Osteocyte (in vitro differentiated cells): ENCODE measurements at regions not wholly inside any gene's neighbourhood (a gene's known extent, or its start where the extent isn't known, plus 50 kb on each side); places are given as distances from the start of the nearest gene placed in this dataset.

ENCODE experiments used
- DNase-seq: peaks from one replicate; pipeline ENCODE4 v3.0.0; 2021; ENCODE audit warnings: mixed read lengths; ENCODE audit not compliant: unreplicated experiment; ENCODE audit errors: extremely low spot score
- H3K27ac Mint-ChIP-seq: one replicate; pipeline ENCODE4 v1.8.0; 2021; ENCODE audit warnings: mild to moderate bottlenecking, mixed read lengths; ENCODE audit not compliant: unreplicated experiment
- H3K27me3 Mint-ChIP-seq: one replicate; pipeline ENCODE4 v1.8.0; 2021; ENCODE audit warnings: mixed read lengths; ENCODE audit not compliant: unreplicated experiment
- H3K36me3 Mint-ChIP-seq: one replicate; pipeline ENCODE4 v1.8.0; 2021; ENCODE audit warnings: mixed read lengths; ENCODE audit not compliant: unreplicated experiment
- H3K4me1 Mint-ChIP-seq: one replicate; pipeline ENCODE4 v1.8.0; 2021; ENCODE audit warnings: mixed read lengths; ENCODE audit not compliant: unreplicated experiment
- H3K4me3 Mint-ChIP-seq: one replicate; pipeline ENCODE4 v1.8.0; 2021; ENCODE audit warnings: mild to moderate bottlenecking, moderate library complexity, mixed read lengths; ENCODE audit not compliant: unreplicated experiment
- H3K9me3 Mint-ChIP-seq: one replicate; pipeline ENCODE4 v1.8.0; 2021; ENCODE audit warnings: mixed read lengths; ENCODE audit not compliant: unreplicated experiment
- CTCF ChIP-seq: fragments of 200-600 bp; sonication (generic); IDR thresholded peaks from 2 replicates; pipeline ENCODE4 v1.5.0; 2021; ENCODE audit warnings: antibody characterized with exemption, mild to moderate bottlenecking, moderate library complexity

GRCh38 chr21:19321688-19322087, 918.1 kb upstream of the TMPRSS15 start:
- no peak for DNase-seq
- Mint-ChIP-seq H3K27me3 (no peaks in the 10 kb centered on the region), H3K9me3 (peaks cover 4% of the 10 kb centered on the region), H3K4me1 (peaks cover 48% of the 10 kb centered on the region), H3K4me3 (no peak overlapping the region), H3K36me3 (peaks cover 3% of the 10 kb centered on the region), H3K27ac (peak overlapping the region; percentile 56)
- no peak for TF ChIP-seq CTCF

GRCh38 chr21:19322360-19322759, 918.8 kb upstream of the TMPRSS15 start:
- no peak for DNase-seq
- Mint-ChIP-seq H3K36me3 (peaks cover 3% of the 10 kb centered on the region), H3K4me1 (peaks cover 52% of the 10 kb centered on the region), H3K27ac (peak overlapping the region; percentile 56), H3K9me3 (peaks cover 4% of the 10 kb centered on the region), H3K4me3 (no peak overlapping the region), H3K27me3 (no peaks in the 10 kb centered on the region)
- peak; percentile 62 for TF ChIP-seq CTCF

- no peak for TF ChIP-seq CTCF
- Mint-ChIP-seq H3K4me1 (peaks cover 47% of the 10 kb centered on the region), H3K9me3 (peaks cover 5% of the 10 kb centered on the region), H3K27ac (peak overlapping the region; percentile 67), H3K27me3 (no peaks in the 10 kb centered on the region), H3K36me3 (peaks cover 8% of the 10 kb centered on the region), H3K4me3 (no peak overlapping the region)
- no peak for DNase-seq
These were observed 923.1 kb upstream of the TMPRSS15 start for GRCh38 chr21:19326531-19327319.

GRCh38 chr21:19328954-19329353, 925.4 kb upstream of the TMPRSS15 start:
- Mint-ChIP-seq H3K27ac (no peak overlapping the region), H3K27me3 (no peaks in the 10 kb centered on the region), H3K4me1 (peaks cover 28% of the 10 kb centered on the region), H3K36me3 (peaks cover 16% of the 10 kb centered on the region), H3K9me3 (peaks cover 19% of the 10 kb centered on the region), H3K4me3 (no peak overlapping the region)
- TF ChIP-seq CTCF, result no peak
- no peak for DNase-seq

GRCh38 chr21:19340303-19340702, 936.7 kb upstream of the TMPRSS15 start:
- TF ChIP-seq CTCF, result no peak
- H3K4me1 Mint-ChIP-seq, result peaks cover 1% of the 10 kb centered on the region
- H3K27me3 Mint-ChIP-seq, result no peaks in the 10 kb centered on the region
- H3K9me3 Mint-ChIP-seq, result peaks cover 5% of the 10 kb centered on the region
- no peaks in the 10 kb centered on the region for H3K36me3 Mint-ChIP-seq
- no peak overlapping the region for H3K4me3 Mint-ChIP-seq
- no peak overlapping the region for H3K27ac Mint-ChIP-seq
- DNase-seq, result no peak
